IMR-90 (cell line): ENCODE measurements at regions not wholly inside any gene's neighbourhood (a gene's known extent, or its start where the extent isn't known, plus 50 kb on each side); places are given as distances from the start of the nearest gene placed in this dataset.

Experiments used
- ATAC-seq: fragments of 200-7000 bp; cut with Tn5 transposase; 2 replicates; pipeline ENCODE4 v1.9.1; 2020; ENCODE audit warnings: low read depth, mild to moderate bottlenecking, moderate library complexity
- BruUV-seq: library from RNA; stranded (reverse); fragments of 400-500 nt; replicated peaks from 2 replicates; lab custom pipeline; 2021; lab: Mats Ljungman, UMichigan
- CTCF ChIA-PET: fragments of 300-600 bp; formaldehyde crosslinking; extraction: SDS; loops from one replicate; lab custom pipeline; 2021; ENCODE audit warnings: antibody characterized with exemption; lab: Yijun Ruan, JAX
- POLR2A ChIA-PET: fragments of 300-600 bp; sonication (Branson Sonifier 250); formaldehyde crosslinking; loops from one replicate; lab custom pipeline; 2022; ENCODE audit warnings: antibody characterized with exemption; ENCODE audit not compliant: unreplicated experiment; lab: Charles Lee
- DNase-seq: peaks from one replicate; pipeline ENCODE4 v3.0.0; 2013
- H2AFZ ChIP-seq: replicated peaks from 2 replicates; pipeline ENCODE3; 2013; ENCODE audit warnings: low read length, mild to moderate bottlenecking; ENCODE audit not compliant: poor library complexity
- H2AK5ac ChIP-seq: 2 replicates; pipeline ENCODE4 v1.6.1; 2013; ENCODE audit warnings: low read depth, low read length, inconsistent platforms
- H2AK9ac ChIP-seq: replicated peaks from 2 replicates; pipeline ENCODE3; 2013; ENCODE audit warnings: mild to moderate bottlenecking, low read depth, low read length, moderate library complexity; ENCODE audit not compliant: poor library complexity
- H2BK120ac ChIP-seq: 2 replicates; pipeline ENCODE4 v1.6.1; 2013; ENCODE audit warnings: low read depth, low read length, inconsistent platforms
- H2BK15ac ChIP-seq: 3 replicates; pipeline ENCODE4 v1.6.1; 2013; ENCODE audit warnings: low read depth, low read length, inconsistent platforms
- H2BK20ac ChIP-seq: 2 replicates; pipeline ENCODE4 v1.6.1; 2013; ENCODE audit warnings: low read depth, mild to moderate bottlenecking, inconsistent platforms, low read length, moderate library complexity
- H2BK5ac ChIP-seq: 2 replicates; pipeline ENCODE4 v1.6.1; 2013; ENCODE audit warnings: mild to moderate bottlenecking, low read depth, low read length, inconsistent platforms; ENCODE audit not compliant: poor library complexity, severe bottlenecking
- H3K14ac ChIP-seq: replicated peaks from 2 replicates; pipeline ENCODE4 v1.6.1; 2013; ENCODE audit warnings: low read depth, low read length, inconsistent platforms
- H3K18ac ChIP-seq: 2 replicates; pipeline ENCODE4 v1.6.1; 2013; ENCODE audit warnings: low read depth, low read length, control low read depth
- H3K23ac ChIP-seq: 2 replicates; pipeline ENCODE4 v1.6.1; 2013; ENCODE audit warnings: low read depth, low read length, inconsistent platforms
- H3K27ac ChIP-seq: 2 replicates; pipeline ENCODE4 v1.5.1; 2013; ENCODE audit warnings: mild to moderate bottlenecking, control low read depth, low read length; ENCODE audit not compliant: insufficient read depth
- H3K27me3 ChIP-seq: 2 replicates; pipeline ENCODE4 v1.6.1; 2013; ENCODE audit warnings: low read length; ENCODE audit not compliant: control insufficient read depth, insufficient read depth
- H3K36me3 ChIP-seq: 2 replicates; pipeline ENCODE4 v1.6.1; 2013; ENCODE audit warnings: low read length, mixed read lengths; ENCODE audit not compliant: control insufficient read depth, insufficient read depth
- H3K4ac ChIP-seq: 2 replicates; pipeline ENCODE4 v1.6.1; 2013; ENCODE audit warnings: low read depth, low read length, inconsistent platforms
- H3K4me1 ChIP-seq: 2 replicates; pipeline ENCODE4 v1.6.1; 2013; ENCODE audit warnings: low read length, mixed read lengths; ENCODE audit not compliant: control insufficient read depth, insufficient read depth
- H3K4me2 ChIP-seq: 2 replicates; pipeline ENCODE4 v1.6.1; 2013; ENCODE audit warnings: low read depth, mild to moderate bottlenecking, control low read depth, low read length, moderate library complexity
- H3K4me3 ChIP-seq: 2 replicates; pipeline ENCODE4 v1.5.1; 2013; ENCODE audit warnings: low read depth, mild to moderate bottlenecking, control low read depth, low read length, moderate library complexity; ENCODE audit not compliant: insufficient read depth
- H3K56ac ChIP-seq: 2 replicates; pipeline ENCODE4 v1.6.1; 2013; ENCODE audit warnings: low read length, inconsistent platforms; ENCODE audit not compliant: insufficient read depth; ENCODE audit errors: extremely low read depth
- H3K79me1 ChIP-seq, 2 experiments: 2 replicates each; pipeline ENCODE4 v1.6.1; 2013; ENCODE audit warnings: low read length in 2 of 2, inconsistent platforms in 1 of 2, low read depth in 1 of 2
- H3K9ac ChIP-seq: 2 replicates; pipeline ENCODE4 v1.6.1; 2013; ENCODE audit warnings: low read depth, low read length, control low read depth
- H3K9me1 ChIP-seq: 2 replicates; pipeline ENCODE4 v1.6.1; 2013; ENCODE audit warnings: low read length, inconsistent platforms; ENCODE audit not compliant: insufficient read depth
- H3K9me3 ChIP-seq: 2 replicates; pipeline ENCODE4 v1.6.1; 2013; ENCODE audit warnings: low read length; ENCODE audit not compliant: control insufficient read depth, insufficient read depth
- H4K20me1 ChIP-seq: 2 replicates; pipeline ENCODE4 v1.6.1; 2013; ENCODE audit warnings: low read length, inconsistent platforms; ENCODE audit not compliant: insufficient read depth
- H4K5ac ChIP-seq: 2 replicates; pipeline ENCODE4 v1.6.1; 2013; ENCODE audit warnings: mild to moderate bottlenecking, low read depth, low read length, control low read depth
- H4K8ac ChIP-seq, 2 experiments: 2 replicates each; pipeline ENCODE4 v1.6.1; 2013; ENCODE audit warnings: low read depth in 2 of 2, low read length in 2 of 2, control low read depth in 1 of 2, inconsistent platforms in 1 of 2
- H4K91ac ChIP-seq: 2 replicates; pipeline ENCODE4 v1.6.1; 2013; ENCODE audit warnings: low read depth, low read length, inconsistent platforms; ENCODE audit not compliant: insufficient read depth
- MXI1 ChIP-seq: IDR thresholded peaks from 2 replicates; pipeline ENCODE4 v1.6.1; 2012; ENCODE audit warnings: low read depth, mild to moderate bottlenecking, low read length, moderate library complexity, borderline replicate concordance
- NFE2L2 ChIP-seq: fragments of 150-350 bp; IDR thresholded peaks from 2 replicates; pipeline ENCODE4 v1.6.1; 2016; ENCODE audit warnings: low read depth, mild to moderate bottlenecking, low read length
- RCOR1 ChIP-seq: IDR thresholded peaks from 2 replicates; pipeline ENCODE4 v1.6.1; 2012; ENCODE audit warnings: mild to moderate bottlenecking, low read length, improper control_type of control experiment; ENCODE audit not compliant: insufficient replicate concordance
- WGBS, 2 experiments: methylation state at CpG; one replicate each; pipeline versions ENCODE4 v1.1.5 to v1.1.7; 2013; ENCODE audit warnings: missing lambda C conversion rate in 2 of 2; ENCODE audit not compliant: insufficient read length in 1 of 2; ENCODE audit errors: extremely low coverage in 2 of 2; 5-methylcytosine and 5-hydroxymethylcytosine counted together
- dilution Hi-C: fragments of 300-500 bp; cut with HindIII; formaldehyde crosslinking; loops from one replicate; pipeline ENCODE4 v1.14.3; 2018; ENCODE audit warnings: low sequenced_read_pairs; ENCODE audit not compliant: unreplicated experiment
- in situ Hi-C: fragments of 300-500 bp; cut with MboI; formaldehyde crosslinking; loops from 3 replicates; pipeline ENCODE4 v1.14.3; 2019; ENCODE audit warnings: low sequenced_read_pairs, inconsistent platforms, mixed read lengths
- intact Hi-C: fragments of 100-400 bp; cut with micrococcal nuclease; formaldehyde crosslinking; loops from 2 replicates; pipeline ENCODE4 v1.10.0; 2022
- TF ChIP-seq, protein P1 (sequence below): fragments of 150-350 bp; IDR thresholded peaks from 2 replicates; pipeline ENCODE4 v1.6.1; 2017; ENCODE audit warnings: mild to moderate bottlenecking, antibody characterized with exemption, low read length, low read depth

- Histone ChIP-seq H2BK120ac (no peak overlapping the region), H4K20me1 (no peaks in the 10 kb centered on the region), H2BK5ac (no peak overlapping the region), H4K5ac (no peak overlapping the region), H3K14ac (no peak overlapping the region), H3K4me1 (no peaks in the 10 kb centered on the region), H3K23ac (no peak overlapping the region), H4K8ac (no peak overlapping the region), H3K56ac (no peak overlapping the region), H3K9me3 (no peaks in the 10 kb centered on the region), H2AFZ (no peak overlapping the region), H3K4me3 (no peak overlapping the region), H3K27ac (no peak overlapping the region), H3K4me2 (no peak overlapping the region), H3K9ac (no peak overlapping the region), H3K36me3 (no peaks in the 10 kb centered on the region), H3K79me1 (no peaks in the 10 kb centered on the region), H3K9me1 (no peaks in the 10 kb centered on the region), H2AK9ac (no peak overlapping the region), H2BK15ac (no peak overlapping the region), H3K4ac (no peak overlapping the region), H3K18ac (no peak overlapping the region), H2AK5ac (no peak overlapping the region), H2BK20ac (no peak overlapping the region), H4K91ac (no peak overlapping the region), H3K27me3 (peaks cover 4% of the 10 kb centered on the region)
- ATAC-seq: no peak
- ChIA-PET CTCF (no interaction called here), POLR2A (interaction anchor here (0.5 kb wide), 1 partner anchor 673 kb away, joined by 5 read pairs; no protein-coding TSS in a partner anchor)
- BruUV-seq: no TSS peak
- in situ Hi-C loops (no loop called here), intact Hi-C loops (no loop called here), dilution Hi-C loops (no loop called here)
- no peak for DNase-seq
- TF ChIP-seq MXI1 (no peak), NFE2L2 (no peak), RCOR1 (no peak)
- TF ChIP-seq, protein P1, sequence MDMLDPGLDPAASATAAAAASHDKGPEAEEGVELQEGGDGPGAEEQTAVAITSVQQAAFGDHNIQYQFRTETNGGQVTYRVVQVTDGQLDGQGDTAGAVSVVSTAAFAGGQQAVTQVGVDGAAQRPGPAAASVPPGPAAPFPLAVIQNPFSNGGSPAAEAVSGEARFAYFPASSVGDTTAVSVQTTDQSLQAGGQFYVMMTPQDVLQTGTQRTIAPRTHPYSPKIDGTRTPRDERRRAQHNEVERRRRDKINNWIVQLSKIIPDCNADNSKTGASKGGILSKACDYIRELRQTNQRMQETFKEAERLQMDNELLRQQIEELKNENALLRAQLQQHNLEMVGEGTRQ: no peak
- WGBS, 2 experiments: 78% methylated on average over 6 of the region's 9 CpGs; no CpG with 5 or more reads in 1 of the 2 experiments
Measured at GRCh38 chr16:47949714-47950113, 206.1 kb downstream of the ABCC12 start.
